ENCODE measurements at regions not wholly inside any gene's neighbourhood (a gene's known extent, or its start where the extent isn't known, plus 50 kb on each side); places are given as distances from the start of the nearest gene placed in this dataset.

DNA sequence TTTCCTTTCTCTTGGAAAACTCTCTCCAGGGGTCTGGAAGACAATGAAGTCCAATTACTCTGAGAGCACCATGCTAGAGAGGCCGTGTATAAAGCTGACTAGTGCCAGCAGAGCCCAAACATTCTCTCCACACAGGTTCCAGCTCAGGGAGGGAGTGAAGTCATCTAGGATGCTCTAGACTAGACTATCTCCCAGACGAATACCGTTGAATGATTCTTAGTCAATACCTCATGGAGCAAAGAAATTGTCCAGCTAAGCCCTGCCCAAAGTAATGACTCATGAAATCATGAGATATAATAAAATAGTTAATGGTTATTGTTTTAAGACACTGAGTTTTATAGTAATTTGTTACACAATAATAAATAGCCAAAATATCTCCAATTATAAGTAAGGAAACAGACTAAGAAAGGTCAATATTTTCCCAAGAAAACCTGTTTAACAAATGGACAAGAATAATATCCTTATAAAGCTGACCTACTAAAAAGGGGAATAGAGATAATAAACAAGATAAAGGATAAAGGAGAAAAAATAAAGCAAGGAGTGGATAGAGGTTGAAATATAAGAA is 163.9 kb upstream of the LRRC7 start:
- TF ChIP-seq, protein P1, sequence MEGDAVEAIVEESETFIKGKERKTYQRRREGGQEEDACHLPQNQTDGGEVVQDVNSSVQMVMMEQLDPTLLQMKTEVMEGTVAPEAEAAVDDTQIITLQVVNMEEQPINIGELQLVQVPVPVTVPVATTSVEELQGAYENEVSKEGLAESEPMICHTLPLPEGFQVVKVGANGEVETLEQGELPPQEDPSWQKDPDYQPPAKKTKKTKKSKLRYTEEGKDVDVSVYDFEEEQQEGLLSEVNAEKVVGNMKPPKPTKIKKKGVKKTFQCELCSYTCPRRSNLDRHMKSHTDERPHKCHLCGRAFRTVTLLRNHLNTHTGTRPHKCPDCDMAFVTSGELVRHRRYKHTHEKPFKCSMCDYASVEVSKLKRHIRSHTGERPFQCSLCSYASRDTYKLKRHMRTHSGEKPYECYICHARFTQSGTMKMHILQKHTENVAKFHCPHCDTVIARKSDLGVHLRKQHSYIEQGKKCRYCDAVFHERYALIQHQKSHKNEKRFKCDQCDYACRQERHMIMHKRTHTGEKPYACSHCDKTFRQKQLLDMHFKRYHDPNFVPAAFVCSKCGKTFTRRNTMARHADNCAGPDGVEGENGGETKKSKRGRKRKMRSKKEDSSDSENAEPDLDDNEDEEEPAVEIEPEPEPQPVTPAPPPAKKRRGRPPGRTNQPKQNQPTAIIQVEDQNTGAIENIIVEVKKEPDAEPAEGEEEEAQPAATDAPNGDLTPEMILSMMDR (conservative IDR thresholded peaks at IDR 0.05; ENCODE audit: low read depth): no peak
- DNase-seq (ENCODE audit: low spot score): no peak
- POLR2A ChIA-PET (ENCODE audit: low non-redundant PET): no interaction called here
- no peak overlapping the region for H3K27ac ChIP-seq
- CTCF ChIA-PET: no interaction called here

GRCh38 chr1:69404486-69404885 is 163.2 kb upstream of the LRRC7 start:
- ChIA-PET POLR2A (ENCODE audit: low non-redundant PET) (no interaction called here), CTCF (no interaction called here)
- no peak overlapping the region for H3K27ac ChIP-seq
- no peak for DNase-seq (ENCODE audit: low spot score)
- TF ChIP-seq, protein P1 (conservative IDR thresholded peaks at IDR 0.05; ENCODE audit: low read depth): no peak

DNA sequence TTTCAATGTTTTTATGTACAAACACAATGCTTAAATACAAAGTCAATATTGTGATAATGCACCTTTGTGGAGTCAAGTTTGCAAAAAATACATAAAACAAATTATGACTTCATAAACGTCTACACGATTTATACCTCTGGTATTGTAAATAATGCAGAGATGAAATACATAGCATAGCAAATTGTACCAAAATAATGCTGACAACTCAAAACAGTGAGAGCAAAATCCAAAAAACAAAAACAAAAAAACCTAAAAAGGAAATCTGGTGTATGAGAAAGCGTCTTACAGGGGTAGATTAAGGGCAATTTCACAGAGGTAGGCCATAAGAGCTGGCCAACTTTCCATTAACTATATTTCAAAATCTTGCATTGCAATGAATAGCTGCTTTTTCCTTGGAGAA is 161.5 kb upstream of the LRRC7 start:
- ChIA-PET POLR2A (ENCODE audit: low non-redundant PET) (no interaction called here), CTCF (no interaction called here)
- no peak for DNase-seq (ENCODE audit: low spot score)
- TF ChIP-seq, protein P1 (conservative IDR thresholded peaks at IDR 0.05; ENCODE audit: low read depth): no peak
- H3K27ac ChIP-seq: no peak overlapping the region

DNA sequence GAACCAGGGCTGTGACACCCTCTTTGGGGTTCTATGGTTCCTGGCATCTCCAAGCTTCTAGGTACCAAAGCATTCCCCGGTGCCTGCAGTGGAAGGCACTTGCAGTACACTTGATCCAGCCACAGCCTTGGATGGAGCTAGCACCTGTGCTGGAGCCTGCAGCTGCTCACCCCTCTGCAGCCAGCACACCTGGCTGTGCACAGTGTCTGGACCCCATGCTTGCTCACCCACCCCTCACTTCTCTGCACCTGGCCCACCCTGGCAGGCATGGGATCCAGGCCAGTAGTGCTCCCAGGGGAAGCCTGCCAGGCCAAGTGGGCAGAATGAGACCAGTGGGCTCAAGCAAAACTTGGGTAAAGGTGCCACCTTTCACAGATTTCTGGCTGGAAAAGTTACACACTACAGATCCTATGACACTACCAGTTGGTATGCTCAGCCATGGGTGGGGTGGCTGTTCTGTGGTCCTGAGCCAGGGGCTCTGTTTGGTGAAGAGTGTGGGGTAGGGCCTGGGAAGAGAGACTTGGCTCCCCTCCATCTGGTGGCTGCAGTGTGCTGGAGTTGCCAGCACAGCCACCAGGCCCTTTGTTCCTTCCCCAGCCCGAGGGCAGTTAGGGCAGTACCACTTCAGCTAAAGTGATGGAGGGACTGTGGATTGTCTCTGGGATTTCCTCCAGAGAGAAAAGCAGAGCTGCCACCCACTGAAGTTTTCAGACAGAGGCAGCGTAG is 157.8 kb upstream of the LRRC7 start:
- POLR2A ChIA-PET (ENCODE audit: low non-redundant PET): no interaction called here
- CTCF ChIA-PET: interaction anchor here (0.6 kb wide), 2 partner anchors 24 to 278 kb away, joined by 3 to 4 read pairs; no protein-coding TSS in a partner anchor
- DNase-seq (ENCODE audit: low spot score): no peak
- no peak overlapping the region for H3K27ac ChIP-seq
- TF ChIP-seq, protein P1 (conservative IDR thresholded peaks at IDR 0.05; ENCODE audit: low read depth): no peak

GRCh38 chr1:69410457-69410850 is 157.3 kb upstream of the LRRC7 start:
- TF ChIP-seq, protein P1 (conservative IDR thresholded peaks at IDR 0.05; ENCODE audit: low read depth): no peak
- POLR2A ChIA-PET (ENCODE audit: low non-redundant PET): no interaction called here
- CTCF ChIA-PET: no interaction called here
- DNase-seq (ENCODE audit: low spot score): no peak
- no peak overlapping the region for H3K27ac ChIP-seq

DNA sequence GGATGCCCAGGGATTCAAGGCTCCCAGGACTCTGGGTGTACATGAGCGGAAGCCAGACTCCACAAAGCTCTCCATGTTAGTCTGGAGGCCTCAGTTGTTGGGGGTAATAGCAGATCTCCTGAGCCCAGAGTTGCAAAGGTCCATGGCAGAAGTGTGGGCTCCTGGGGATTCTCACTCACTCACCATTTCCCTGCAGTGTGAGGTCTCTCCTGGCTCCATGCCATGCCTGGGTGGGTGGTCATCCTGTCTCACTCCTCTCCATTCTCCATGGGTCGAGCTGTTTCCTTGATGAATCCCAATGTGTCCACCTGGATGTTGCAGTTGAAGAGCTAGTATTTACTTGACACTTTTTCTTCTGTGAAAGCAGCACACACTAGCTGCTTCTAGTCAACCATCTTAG is 156.8 kb upstream of the LRRC7 start:
- ChIA-PET POLR2A (ENCODE audit: low non-redundant PET) (no interaction called here), CTCF (no interaction called here)
- no peak for DNase-seq (ENCODE audit: low spot score)
- no peak overlapping the region for H3K27ac ChIP-seq
- TF ChIP-seq, protein P1 (conservative IDR thresholded peaks at IDR 0.05; ENCODE audit: low read depth): no peak

Measured in RWPE1 (cell line).